Activated CD8-positive, alpha-beta T cell treated with anti-CD3 and anti-CD28 coated beads for 36 hours (primary cell): ENCODE measurements at regions not wholly inside any gene's neighbourhood (a gene's known extent, or its start where the extent isn't known, plus 50 kb on each side); places are given as distances from the start of the nearest gene placed in this dataset.

ENCODE experiments used
- ATAC-seq: fragments of 200-7000 bp; cut with Tn5 transposase; one replicate; pipeline ENCODE4 v1.10.0; 2021; ENCODE audit warnings: mild to moderate bottlenecking, moderate library complexity
- CTCF ChIA-PET: fragments of 350-600 bp; sonication (Branson Sonifier 250); formaldehyde crosslinking; loops from one replicate; lab custom pipeline; 2021; ENCODE audit warnings: antibody characterized with exemption; lab: Charles Lee
- POLR2A ChIA-PET: fragments of 350-600 bp; sonication (Branson Sonifier 250); formaldehyde crosslinking; loops from one replicate; lab custom pipeline; 2021; ENCODE audit warnings: antibody characterized with exemption; lab: Charles Lee
- DNase-seq: peaks from one replicate; pipeline ENCODE4 v3.0.0-alpha.2; 2020
- H3K27ac Mint-ChIP-seq: one replicate; pipeline ENCODE4 v1.8.0; 2021; ENCODE audit warnings: mild to moderate bottlenecking, mixed read lengths
- H3K27me3 Mint-ChIP-seq: one replicate; pipeline ENCODE4 v1.8.0; 2021; ENCODE audit warnings: mixed read lengths
- H3K36me3 Mint-ChIP-seq: one replicate; pipeline ENCODE4 v1.8.0; 2021; ENCODE audit warnings: low read depth, mixed read lengths
- H3K4me1 Mint-ChIP-seq: one replicate; pipeline ENCODE4 v1.8.0; 2021; ENCODE audit warnings: low read depth, mixed read lengths
- H3K4me3 Mint-ChIP-seq: one replicate; pipeline ENCODE4 v1.8.0; 2021; ENCODE audit warnings: mild to moderate bottlenecking, moderate library complexity, mixed read lengths
- H3K9me3 Mint-ChIP-seq: one replicate; pipeline ENCODE4 v1.8.0; 2021; ENCODE audit warnings: mixed read lengths
- CTCF ChIP-seq: fragments of 200-600 bp; IDR thresholded peaks from one replicate; pipeline ENCODE4 v1.8.0; 2022; ENCODE audit warnings: antibody characterized with exemption, mild to moderate bottlenecking
- intact Hi-C: fragments of 100-400 bp; cut with micrococcal nuclease; formaldehyde crosslinking; loops from one replicate; pipeline ENCODE4 v1.10.0; 2022

- intact Hi-C loops = no loop called here
- DNase-seq = no peak
- POLR2A ChIA-PET = no interaction called here
Observed at GRCh38 chr14:62315631-62316030, 553.4 kb downstream of the SNAPC1 start.

GRCh38 chr14:62322216-62322615 is 560.0 kb downstream of the SNAPC1 start:
- ChIA-PET POLR2A (no interaction called here), CTCF (no interaction called here)
- Mint-ChIP-seq H3K36me3 (no peaks in the 10 kb centered on the region), H3K27me3 (peaks cover 2% of the 10 kb centered on the region), H3K9me3 (peaks cover 4% of the 10 kb centered on the region), H3K4me1 (no peaks in the 10 kb centered on the region), H3K4me3 (no peak overlapping the region), H3K27ac (no peak overlapping the region)
- DNase-seq (no peak), ATAC-seq (no peak)
- intact Hi-C loops = no loop called here
- TF ChIP-seq CTCF = no peak

More at GRCh38 chr14:62315631-62316030, 553.4 kb downstream of the SNAPC1 start:
- Mint-ChIP-seq H3K4me1 (no peaks in the 10 kb centered on the region), H3K27ac (no peak overlapping the region), H3K4me3 (no peak overlapping the region), H3K27me3 (no peaks in the 10 kb centered on the region), H3K36me3 (no peaks in the 10 kb centered on the region), H3K9me3 (no peaks in the 10 kb centered on the region)
- no peak for ATAC-seq
- TF ChIP-seq CTCF = no peak
- CTCF ChIA-PET = no interaction called here

- peaks cover 2% of the 10 kb centered on the region for H3K27me3 Mint-ChIP-seq
- H3K9me3 Mint-ChIP-seq = peaks cover 6% of the 10 kb centered on the region
- CTCF ChIA-PET = no interaction called here
- no peaks in the 10 kb centered on the region for H3K4me1 Mint-ChIP-seq
- no peak for TF ChIP-seq CTCF
- no peaks in the 10 kb centered on the region for H3K36me3 Mint-ChIP-seq
- no peak for ATAC-seq
- no peak overlapping the region for H3K27ac Mint-ChIP-seq
- POLR2A ChIA-PET = no interaction called here
- H3K4me3 Mint-ChIP-seq = no peak overlapping the region
- no peak for DNase-seq
- intact Hi-C loops = no loop called here
Observed at GRCh38 chr14:62329427-62329826, 567.2 kb downstream of the SNAPC1 start.

GRCh38 chr14:62347562-62348011 is 585.4 kb downstream of the SNAPC1 start:
- ChIA-PET POLR2A (no interaction called here), CTCF (interaction anchor here (0.9 to 1.4 kb wide), 3 partner anchors 10 to 35 kb away, joined by 3 to 4 read pairs (median 3); no protein-coding TSS in a partner anchor)
- Mint-ChIP-seq H3K9me3 (peaks cover 6% of the 10 kb centered on the region), H3K27ac (no peak overlapping the region), H3K4me3 (no peak overlapping the region), H3K27me3 (no peaks in the 10 kb centered on the region), H3K36me3 (no peaks in the 10 kb centered on the region), H3K4me1 (no peaks in the 10 kb centered on the region)
- intact Hi-C loops = no loop called here
- no peak for ATAC-seq
- DNase-seq = no peak
- TF ChIP-seq CTCF = no peak

GRCh38 chr14:62357362-62357761 is 595.1 kb downstream of the SNAPC1 start:
- intact Hi-C loops = no loop called here
- CTCF ChIA-PET = interaction anchor here (1.5 kb wide), 1 partner anchor 10 kb away, joined by 4 read pairs; no protein-coding TSS in a partner anchor
- no peak for TF ChIP-seq CTCF

More at GRCh38 chr14:62357362-62357761, 595.1 kb downstream of the SNAPC1 start:
- Mint-ChIP-seq H3K27ac (no peak overlapping the region), H3K9me3 (peaks cover 15% of the 10 kb centered on the region), H3K36me3 (no peaks in the 10 kb centered on the region), H3K27me3 (no peaks in the 10 kb centered on the region), H3K4me3 (no peak overlapping the region), H3K4me1 (no peaks in the 10 kb centered on the region)
- ATAC-seq (no peak), DNase-seq (no peak)
- POLR2A ChIA-PET = no interaction called here
